Osteoblast (primary cell): ENCODE measurements at regions not wholly inside any gene's neighbourhood (a gene's known extent, or its start where the extent isn't known, plus 50 kb on each side); places are given as distances from the start of the nearest gene placed in this dataset.

Experiments
- DNase-seq: peaks from one replicate; pipeline ENCODE4 v3.0.0; 2011; ENCODE audit warnings: low spot score, mixed read lengths; ENCODE audit not compliant: insufficient read length; ENCODE audit errors: missing footprints
- H2AFZ ChIP-seq: 2 replicates; pipeline ENCODE4 v1.6.0; 2011; ENCODE audit warnings: mild to moderate bottlenecking, low read length
- H3K27ac ChIP-seq: 2 replicates; pipeline ENCODE4 v1.5.1; 2011; ENCODE audit warnings: mild to moderate bottlenecking, low read depth, low read length, moderate library complexity
- H3K27me3 ChIP-seq: 2 replicates; pipeline ENCODE4 v1.6.0; 2012; ENCODE audit warnings: mild to moderate bottlenecking, control low read depth, inconsistent platforms, low read length, moderate library complexity; ENCODE audit not compliant: insufficient read depth
- H3K36me3 ChIP-seq: 2 replicates; pipeline ENCODE4 v1.5.1; 2011; ENCODE audit warnings: mild to moderate bottlenecking, low read length, control low read depth, moderate library complexity; ENCODE audit not compliant: insufficient read depth
- H3K4me1 ChIP-seq: 2 replicates; pipeline ENCODE4 v1.5.1; 2011; ENCODE audit warnings: mild to moderate bottlenecking, low read length, control low read depth, moderate library complexity; ENCODE audit not compliant: insufficient read depth
- H3K4me2 ChIP-seq: 2 replicates; pipeline ENCODE4 v1.6.0; 2011; ENCODE audit warnings: mild to moderate bottlenecking, low read length; ENCODE audit not compliant: insufficient read depth
- H3K4me3 ChIP-seq: fragments of 200-600 bp; sonication (generic); 3 replicates; pipeline ENCODE4 v1.5.1; 2012; ENCODE audit warnings: mild to moderate bottlenecking, low read length, inconsistent platforms; ENCODE audit not compliant: insufficient read depth
- H3K79me2 ChIP-seq: 2 replicates; pipeline ENCODE4 v1.6.0; 2012; ENCODE audit warnings: mild to moderate bottlenecking, low read length, control low read depth, inconsistent platforms; ENCODE audit not compliant: insufficient read depth
- H3K9me3 ChIP-seq: 2 replicates; pipeline ENCODE4 v1.5.1; 2011; ENCODE audit warnings: low read depth, low read length, control low read depth
- H4K20me1 ChIP-seq: 2 replicates; pipeline ENCODE4 v1.6.0; 2012; ENCODE audit warnings: mild to moderate bottlenecking, low read length, control low read depth; ENCODE audit not compliant: insufficient read depth
- CTCF ChIP-seq: IDR thresholded peaks from 2 replicates; pipeline ENCODE4 v1.5.1; 2011; ENCODE audit warnings: mild to moderate bottlenecking, low read depth, low read length, moderate library complexity; ENCODE audit errors: extremely low read depth

- Histone ChIP-seq H3K4me2 (no peak overlapping the region), H3K27ac (no peak overlapping the region), H3K36me3 (no peaks in the 10 kb centered on the region), H3K79me2 (no peaks in the 10 kb centered on the region), H2AFZ (no peak overlapping the region), H3K27me3 (no peaks in the 10 kb centered on the region), H3K4me3 (no peak overlapping the region), H3K4me1 (peaks cover 5% of the 10 kb centered on the region), H3K9me3 (no peaks in the 10 kb centered on the region), H4K20me1 (no peaks in the 10 kb centered on the region)
- TF ChIP-seq CTCF, result no peak
- no peak for DNase-seq
These were observed 73.2 kb downstream of the MTNR1A start for GRCh38 chr4:186481998-186482790.

DNA sequence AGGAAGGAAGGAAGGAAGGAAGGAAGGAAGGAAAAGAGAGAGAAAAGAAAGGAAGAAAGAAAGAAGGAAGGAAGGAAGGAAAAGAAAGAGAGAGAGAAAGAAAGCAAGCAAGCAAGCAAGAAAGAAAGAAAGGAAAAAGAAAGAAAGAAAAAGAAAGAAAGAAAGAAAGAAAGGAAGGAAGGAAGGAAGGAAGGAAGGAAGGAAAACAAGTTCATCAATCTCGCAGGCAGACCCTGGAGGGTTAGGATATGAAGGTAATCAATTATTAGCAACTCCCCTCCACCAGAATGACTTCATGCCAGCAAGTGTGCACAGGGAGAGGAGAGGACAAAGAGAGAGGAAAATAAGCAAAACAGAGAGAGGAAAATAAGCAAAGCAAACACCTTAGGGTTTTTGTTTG is 80.2 kb downstream of the MTNR1A start:
- H4K20me1 ChIP-seq, result no peaks in the 10 kb centered on the region
- H3K27ac ChIP-seq, result no peak overlapping the region
- H3K27me3 ChIP-seq, result no peaks in the 10 kb centered on the region
- no peaks in the 10 kb centered on the region for H3K36me3 ChIP-seq
- no peak for TF ChIP-seq CTCF
- H3K4me2 ChIP-seq, result no peak overlapping the region
- H2AFZ ChIP-seq, result no peak overlapping the region
- no peaks in the 10 kb centered on the region for H3K4me1 ChIP-seq
- DNase-seq, result no peak
- no peak overlapping the region for H3K4me3 ChIP-seq
- H3K9me3 ChIP-seq, result no peaks in the 10 kb centered on the region
- H3K79me2 ChIP-seq, result no peaks in the 10 kb centered on the region

DNA sequence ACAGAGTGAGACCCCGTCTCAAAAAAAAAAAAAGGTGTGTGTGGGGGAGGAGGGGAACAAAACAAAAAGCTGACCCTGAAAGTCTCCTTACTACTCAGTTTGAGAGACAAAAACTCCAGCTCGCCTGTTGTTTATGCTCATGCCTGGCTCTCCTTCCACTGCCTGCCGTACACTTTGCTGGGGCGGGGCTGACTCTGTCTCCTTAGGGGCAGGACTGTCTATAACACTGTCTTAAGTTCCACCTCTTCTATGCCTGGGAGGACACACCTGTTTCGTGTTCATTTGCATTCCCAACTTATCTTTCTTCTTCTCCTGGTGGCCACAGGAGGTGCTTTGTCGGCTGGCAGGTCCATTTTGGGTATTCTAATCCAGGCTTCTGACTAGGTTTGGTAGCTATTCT is 81.4 kb downstream of the MTNR1A start:
- no peak for TF ChIP-seq CTCF
- DNase-seq, result no peak
- H3K27me3 ChIP-seq, result no peaks in the 10 kb centered on the region
- no peaks in the 10 kb centered on the region for H4K20me1 ChIP-seq
- no peaks in the 10 kb centered on the region for H3K36me3 ChIP-seq
- no peak overlapping the region for H3K4me2 ChIP-seq
- no peak overlapping the region for H2AFZ ChIP-seq
- H3K79me2 ChIP-seq, result no peaks in the 10 kb centered on the region
- no peak overlapping the region for H3K27ac ChIP-seq
- no peaks in the 10 kb centered on the region for H3K4me1 ChIP-seq
- no peaks in the 10 kb centered on the region for H3K9me3 ChIP-seq
- no peak overlapping the region for H3K4me3 ChIP-seq

- H4K20me1 ChIP-seq, result no peaks in the 10 kb centered on the region
- H3K4me1 ChIP-seq, result no peaks in the 10 kb centered on the region
- no peak overlapping the region for H3K27ac ChIP-seq
- DNase-seq, result peak; percentile 67
- no peaks in the 10 kb centered on the region for H3K27me3 ChIP-seq
- peak; percentile 74 for TF ChIP-seq CTCF
- peak overlapping the region; percentile 36 for H3K4me2 ChIP-seq
- H3K4me3 ChIP-seq, result no peak overlapping the region
- H3K79me2 ChIP-seq, result no peaks in the 10 kb centered on the region
- no peaks in the 10 kb centered on the region for H3K36me3 ChIP-seq
- H2AFZ ChIP-seq, result no peak overlapping the region
- no peaks in the 10 kb centered on the region for H3K9me3 ChIP-seq
These were observed 82.4 kb downstream of the MTNR1A start for GRCh38 chr4:186472948-186473347.
